ENCODE measurements at regions not wholly inside any gene's neighbourhood (a gene's known extent, or its start where the extent isn't known, plus 50 kb on each side); places are given as distances from the start of the nearest gene placed in this dataset.
"Not testable (repeated sequence)": the region's sequence is repeated elsewhere in the genome, so short reads cannot be mapped to it uniquely, and the experiment has no call there.

GRCh38 chr7:149962685-149963319 lies 89.0 kb downstream of the ATP6V0E2 start:
- TF ChIP-seq CTCF (IDR thresholded peaks at IDR 0.05; ENCODE audit: insufficient read depth, low read length); GABPA (IDR thresholded peaks at IDR 0.05; ENCODE audit: low read depth); POLR2AphosphoS5 (IDR thresholded peaks at IDR 0.05; ENCODE audit: low read depth); REST (IDR thresholded peaks at IDR 0.05; ENCODE audit: insufficient replicate concordance, low read depth): not testable (repeated sequence)

All from HL-60 (cell line).